Raji (cell line): ENCODE measurements at regions not wholly inside any gene's neighbourhood (a gene's known extent, or its start where the extent isn't known, plus 50 kb on each side); places are given as distances from the start of the nearest gene placed in this dataset.

Experiments used
- POLR2A ChIP-seq: IDR thresholded peaks from 2 replicates; pipeline ENCODE4 v1.6.1; 2011; ENCODE audit warnings: low read depth, low read length, control low read depth; ENCODE audit not compliant: insufficient read depth

GRCh38 chr9:129498451-129499384 lies 122.2 kb downstream of the C9orf50 start:
- no peak for TF ChIP-seq POLR2A

GRCh38 chr9:129497813-129498450 lies 123.0 kb downstream of the C9orf50 start:
- TF ChIP-seq POLR2A: no peak

DNA sequence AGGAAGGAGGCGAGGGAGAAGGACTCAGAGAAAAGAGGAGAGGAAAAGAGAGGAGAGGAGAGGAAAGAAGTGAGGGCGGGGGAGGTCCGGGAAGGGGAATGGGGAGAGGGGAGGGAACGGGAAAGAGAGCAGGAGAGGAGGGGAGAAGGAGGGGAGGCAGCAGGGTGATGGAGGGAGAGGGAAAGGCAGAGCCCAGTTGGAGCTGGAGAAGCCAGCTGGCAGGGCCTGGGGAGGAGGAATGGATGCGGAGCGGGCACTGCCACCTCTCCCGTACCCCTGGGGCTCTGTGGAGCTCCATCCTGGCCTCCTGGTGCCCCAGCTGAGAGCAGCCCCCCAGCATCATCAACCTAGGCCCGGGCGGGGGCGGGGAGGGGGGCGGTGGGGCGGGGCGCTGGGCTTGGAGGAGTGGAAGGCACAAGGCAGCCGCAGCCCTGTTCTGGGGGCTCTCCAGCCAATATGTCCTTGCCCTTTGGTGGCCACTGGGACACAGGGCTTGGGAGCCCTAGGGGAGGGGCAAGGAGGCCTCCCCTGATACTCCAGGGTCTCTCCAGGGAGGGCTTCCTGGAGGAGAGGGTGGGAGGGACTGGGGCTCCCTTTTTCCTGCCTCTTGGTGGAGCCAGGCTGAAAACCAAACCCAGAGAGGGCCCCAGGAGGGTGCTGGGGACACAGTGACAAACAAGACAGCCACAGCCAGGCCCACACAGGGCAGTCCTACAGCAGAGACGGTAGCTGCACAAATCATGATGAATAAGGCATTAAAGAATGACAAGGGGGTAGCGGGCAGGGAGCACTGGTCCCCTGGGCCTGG lies 123.7 kb downstream of the C9orf50 start:
- no peak for TF ChIP-seq POLR2A

DNA sequence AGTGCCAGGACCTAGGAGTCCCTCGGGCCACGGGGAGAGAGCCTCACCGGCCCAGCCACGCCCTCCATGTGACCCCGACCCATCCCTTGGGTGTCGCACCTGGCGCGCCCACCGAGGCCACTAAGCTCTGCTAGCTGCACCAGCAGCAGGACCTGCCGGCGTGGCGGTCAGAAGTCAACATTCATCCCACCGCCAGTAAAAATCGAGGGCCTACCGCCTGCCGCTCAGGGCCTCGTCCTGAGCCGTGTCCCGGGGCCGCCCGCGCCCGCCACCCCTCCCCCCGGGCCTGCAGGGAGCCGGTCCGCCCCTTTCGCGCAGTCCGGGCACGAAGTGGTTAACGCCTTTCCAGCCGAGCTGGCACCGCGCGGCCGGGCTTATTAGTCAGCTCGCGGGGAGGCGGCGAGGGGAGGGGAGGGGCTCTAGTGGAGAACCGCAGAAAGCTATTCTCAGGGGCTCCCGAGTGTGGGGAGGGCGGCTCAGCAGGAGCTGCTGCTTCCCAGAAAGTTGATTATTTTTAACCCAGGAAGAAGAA lies 124.4 kb downstream of the C9orf50 start:
- TF ChIP-seq POLR2A: no peak

DNA sequence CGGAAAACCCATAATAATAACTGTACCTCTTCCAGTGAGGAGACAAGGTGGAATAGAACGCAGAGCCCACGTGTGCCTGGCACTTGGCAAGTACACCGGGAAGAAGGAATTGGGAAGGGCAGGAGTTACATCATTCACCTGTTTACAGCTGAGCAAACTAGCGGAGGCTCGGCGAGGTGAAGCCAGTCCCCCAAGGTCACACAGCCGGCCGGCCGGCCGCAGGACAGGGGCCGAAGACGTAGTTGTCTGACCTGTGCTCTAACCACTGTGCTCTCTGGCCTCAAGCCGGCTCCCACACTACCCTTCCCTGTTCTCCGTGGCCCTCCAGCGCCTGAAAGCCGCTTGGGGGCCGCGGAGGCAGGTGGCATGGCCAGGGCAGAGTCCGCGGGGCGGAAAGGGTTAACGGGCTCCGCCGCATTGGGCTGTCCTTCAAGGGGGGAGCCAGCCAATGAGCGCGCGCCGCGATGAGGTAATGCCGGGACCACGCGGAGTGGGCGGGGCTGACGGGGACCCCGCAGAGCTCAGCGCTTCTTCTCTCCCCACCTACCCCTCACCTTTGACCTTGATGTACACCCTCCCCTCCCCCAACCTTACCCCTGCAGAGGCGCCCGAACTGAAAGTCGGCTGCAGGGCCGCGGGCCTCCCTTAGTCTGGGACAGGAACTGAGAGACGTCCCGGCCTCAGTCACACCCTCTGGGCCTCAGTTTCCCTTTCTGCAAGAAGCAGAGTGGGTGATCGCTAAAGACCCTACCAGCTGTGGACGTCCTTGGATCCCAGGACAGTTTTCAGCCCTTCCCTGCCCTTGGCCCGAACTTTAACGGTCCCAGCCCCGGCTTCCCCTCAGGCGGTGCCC lies 125.1 kb downstream of the C9orf50 start:
- TF ChIP-seq POLR2A: no peak

- TF ChIP-seq POLR2A: no peak
Observed at GRCh38 chr9:129494113-129494789, 126.7 kb downstream of the C9orf50 start.

DNA sequence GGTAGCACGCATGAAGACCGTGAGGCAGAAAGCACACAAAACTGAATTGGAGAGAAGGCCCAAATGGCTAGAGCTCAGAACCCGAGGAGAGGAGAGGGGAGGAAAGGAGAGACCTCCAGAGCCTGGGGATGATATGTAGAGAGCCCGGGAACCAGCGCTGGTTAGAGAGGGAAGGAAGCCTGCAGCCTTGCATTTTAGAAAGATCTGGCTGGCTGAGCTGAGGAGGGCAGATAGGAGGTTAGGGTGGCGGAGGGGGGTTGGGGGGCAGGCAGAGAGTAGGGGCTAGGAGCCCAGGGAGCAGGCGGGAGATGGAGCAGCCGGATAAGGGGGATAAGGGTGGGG lies 127.2 kb downstream of the C9orf50 start:
- no peak for TF ChIP-seq POLR2A

DNA sequence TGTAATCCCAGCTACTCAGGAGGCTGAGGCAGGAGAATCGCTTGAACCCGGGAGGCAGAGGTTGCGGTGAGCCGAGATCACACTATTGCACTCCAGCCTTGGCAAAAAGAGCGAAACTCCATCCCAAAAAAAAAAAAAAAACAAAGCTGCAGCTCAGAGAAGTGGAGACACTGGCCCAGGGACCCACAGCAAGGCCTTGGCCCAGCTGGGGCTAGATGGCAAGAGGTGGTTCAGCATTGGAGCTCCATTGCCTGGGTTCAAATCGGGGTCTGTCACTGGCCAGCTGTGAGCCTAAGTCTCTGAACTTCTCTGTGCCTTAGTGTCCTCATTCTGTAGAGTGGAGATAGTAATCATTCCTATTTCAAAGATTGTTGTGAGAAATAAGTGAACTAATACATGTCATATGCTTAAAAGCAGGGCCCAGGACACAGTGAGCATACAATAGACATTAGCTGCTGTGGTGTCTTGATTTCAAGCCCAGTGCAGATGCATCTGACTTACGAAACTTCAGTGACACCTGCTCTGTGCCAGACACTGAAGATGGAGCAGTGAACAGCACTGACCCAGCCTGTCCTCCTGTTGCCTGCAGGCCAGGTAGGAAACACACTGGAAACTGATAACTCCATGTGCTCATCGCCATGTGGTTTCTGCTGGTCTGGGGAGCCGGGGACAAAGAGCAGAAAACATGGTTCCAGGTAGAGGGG lies 127.7 kb downstream of the C9orf50 start:
- no peak for TF ChIP-seq POLR2A

GRCh38 chr9:129491487-129491855 lies 129.4 kb downstream of the C9orf50 start:
- no peak for TF ChIP-seq POLR2A

- TF ChIP-seq POLR2A: no peak
Observed at GRCh38 chr9:129490583-129491486, 130.1 kb downstream of the C9orf50 start.

DNA sequence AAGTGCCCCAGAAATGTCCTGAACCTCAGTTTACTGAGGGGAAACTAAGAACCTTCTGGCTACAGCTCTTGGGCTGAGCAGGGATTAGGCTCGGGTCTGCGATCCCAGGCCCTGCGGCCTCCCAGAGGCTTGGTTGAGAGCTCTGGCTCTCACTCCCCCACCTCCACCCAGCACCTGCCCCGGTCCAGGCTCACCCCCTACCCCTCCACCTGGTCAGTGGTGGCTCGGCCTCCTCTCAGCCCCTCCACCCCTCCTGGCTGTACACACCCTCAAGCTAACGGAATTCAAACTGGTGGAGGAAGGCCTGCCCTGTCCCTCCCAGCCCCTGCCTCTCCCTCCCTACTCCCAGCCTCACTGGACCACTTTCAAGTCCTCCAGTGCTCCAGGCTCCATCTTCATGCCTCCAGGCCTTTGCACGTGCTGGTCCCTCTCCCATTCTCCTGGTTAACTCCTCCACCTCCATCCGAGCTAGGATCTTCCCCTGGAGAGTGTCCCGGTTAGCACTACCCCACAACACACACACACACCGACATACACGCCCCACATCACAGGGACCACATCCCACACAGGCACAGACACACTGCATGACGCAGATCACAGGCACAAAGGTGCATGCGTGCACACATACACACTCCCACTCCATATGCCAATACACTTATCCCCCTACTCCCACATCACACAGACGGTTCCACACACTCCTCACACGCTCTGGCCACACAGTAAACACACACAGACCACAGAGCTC lies 130.9 kb downstream of the C9orf50 start:
- no peak for TF ChIP-seq POLR2A

GRCh38 chr9:129487658-129488483 lies 133.0 kb downstream of the C9orf50 start:
- TF ChIP-seq POLR2A: no peak
